Mesothelial cell of epicardium (in vitro differentiated cells): ENCODE measurements at regions not wholly inside any gene's neighbourhood (a gene's known extent, or its start where the extent isn't known, plus 50 kb on each side); places are given as distances from the start of the nearest gene placed in this dataset.

Source experiments
- DNase-seq, 2 experiments: peaks; one replicate each; pipeline ENCODE4 v3.0.0; 2021; ENCODE audit warnings: low spot score in 2 of 2; ENCODE audit not compliant: unreplicated experiment in 2 of 2
- H3K27ac Mint-ChIP-seq: 2 replicates; pipeline ENCODE4 v1.8.0; 2021; ENCODE audit warnings: mixed read lengths
- H3K27me3 Mint-ChIP-seq: 2 replicates; pipeline ENCODE4 v1.8.0; 2021; ENCODE audit warnings: low read depth, mixed read lengths
- H3K36me3 Mint-ChIP-seq: 2 replicates; pipeline ENCODE4 v1.8.0; 2021; ENCODE audit warnings: mixed read lengths
- H3K4me1 Mint-ChIP-seq: 2 replicates; pipeline ENCODE4 v1.8.0; 2021; ENCODE audit warnings: mixed read lengths
- H3K4me3 Mint-ChIP-seq: 2 replicates; pipeline ENCODE4 v1.8.0; 2021; ENCODE audit warnings: mild to moderate bottlenecking, moderate library complexity, mixed read lengths
- H3K9me3 Mint-ChIP-seq: 2 replicates; pipeline ENCODE4 v1.8.0; 2021; ENCODE audit warnings: mixed read lengths
- TF ChIP-seq, protein P1 (sequence below): fragments of 200-600 bp; sonication (generic); IDR thresholded peaks from one replicate; pipeline ENCODE4 v1.5.0; 2021; ENCODE audit warnings: antibody characterized with exemption; ENCODE audit not compliant: unreplicated experiment

DNA sequence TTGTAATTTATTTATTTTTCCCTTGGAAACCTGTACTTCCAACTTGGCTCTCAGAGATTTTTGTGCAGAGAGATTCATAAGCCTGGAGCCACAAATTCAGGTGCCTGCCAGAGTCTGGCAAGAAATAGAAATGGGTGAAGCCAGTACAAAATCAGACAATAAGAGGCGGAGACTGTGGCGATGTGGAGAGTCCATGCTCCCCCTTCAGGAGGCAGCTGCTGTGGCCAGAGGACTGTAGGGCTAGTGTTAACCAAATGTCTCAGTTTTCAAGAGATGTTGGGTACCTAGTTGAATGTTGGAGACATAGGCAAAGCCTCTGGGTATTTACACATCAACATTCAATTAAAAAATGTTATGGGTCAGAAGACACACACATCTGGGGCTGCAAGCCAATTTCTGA lies 208.6 kb downstream of the PSAT1 start:
- Mint-ChIP-seq H3K27ac (no peak overlapping the region), H3K27me3 (peaks cover 1% of the 10 kb centered on the region), H3K9me3 (no peaks in the 10 kb centered on the region), H3K36me3 (no peaks in the 10 kb centered on the region), H3K4me3 (no peak overlapping the region), H3K4me1 (no peaks in the 10 kb centered on the region)
- DNase-seq: no peak
- TF ChIP-seq, protein P1, sequence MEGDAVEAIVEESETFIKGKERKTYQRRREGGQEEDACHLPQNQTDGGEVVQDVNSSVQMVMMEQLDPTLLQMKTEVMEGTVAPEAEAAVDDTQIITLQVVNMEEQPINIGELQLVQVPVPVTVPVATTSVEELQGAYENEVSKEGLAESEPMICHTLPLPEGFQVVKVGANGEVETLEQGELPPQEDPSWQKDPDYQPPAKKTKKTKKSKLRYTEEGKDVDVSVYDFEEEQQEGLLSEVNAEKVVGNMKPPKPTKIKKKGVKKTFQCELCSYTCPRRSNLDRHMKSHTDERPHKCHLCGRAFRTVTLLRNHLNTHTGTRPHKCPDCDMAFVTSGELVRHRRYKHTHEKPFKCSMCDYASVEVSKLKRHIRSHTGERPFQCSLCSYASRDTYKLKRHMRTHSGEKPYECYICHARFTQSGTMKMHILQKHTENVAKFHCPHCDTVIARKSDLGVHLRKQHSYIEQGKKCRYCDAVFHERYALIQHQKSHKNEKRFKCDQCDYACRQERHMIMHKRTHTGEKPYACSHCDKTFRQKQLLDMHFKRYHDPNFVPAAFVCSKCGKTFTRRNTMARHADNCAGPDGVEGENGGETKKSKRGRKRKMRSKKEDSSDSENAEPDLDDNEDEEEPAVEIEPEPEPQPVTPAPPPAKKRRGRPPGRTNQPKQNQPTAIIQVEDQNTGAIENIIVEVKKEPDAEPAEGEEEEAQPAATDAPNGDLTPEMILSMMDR: no peak

DNA sequence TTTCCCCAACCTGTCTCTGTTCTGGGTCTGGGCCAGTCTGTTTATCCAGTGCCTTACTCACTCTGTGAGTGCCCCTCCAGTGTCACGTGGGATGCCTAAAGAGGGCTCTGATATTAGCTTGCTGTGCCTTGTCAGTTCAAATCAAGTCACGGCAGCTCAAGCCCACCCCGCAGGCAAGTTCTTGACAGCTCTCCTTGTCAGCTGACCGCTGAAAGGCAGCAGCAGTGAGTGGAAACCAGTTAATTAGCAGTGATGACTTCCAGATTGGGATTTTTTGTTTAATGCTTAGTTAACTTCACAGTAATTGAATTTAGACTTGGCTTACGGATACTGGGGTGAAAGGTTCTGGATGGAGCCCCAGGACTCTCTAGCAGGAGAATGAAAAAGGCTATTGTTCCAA lies 210.1 kb downstream of the PSAT1 start:
- TF ChIP-seq, protein P1: no peak
- Mint-ChIP-seq H3K27me3 (peaks cover 1% of the 10 kb centered on the region), H3K36me3 (no peaks in the 10 kb centered on the region), H3K9me3 (peaks cover 4% of the 10 kb centered on the region), H3K4me3 (no peak overlapping the region), H3K4me1 (no peaks in the 10 kb centered on the region), H3K27ac (no peak overlapping the region)
- DNase-seq: no peak

DNA sequence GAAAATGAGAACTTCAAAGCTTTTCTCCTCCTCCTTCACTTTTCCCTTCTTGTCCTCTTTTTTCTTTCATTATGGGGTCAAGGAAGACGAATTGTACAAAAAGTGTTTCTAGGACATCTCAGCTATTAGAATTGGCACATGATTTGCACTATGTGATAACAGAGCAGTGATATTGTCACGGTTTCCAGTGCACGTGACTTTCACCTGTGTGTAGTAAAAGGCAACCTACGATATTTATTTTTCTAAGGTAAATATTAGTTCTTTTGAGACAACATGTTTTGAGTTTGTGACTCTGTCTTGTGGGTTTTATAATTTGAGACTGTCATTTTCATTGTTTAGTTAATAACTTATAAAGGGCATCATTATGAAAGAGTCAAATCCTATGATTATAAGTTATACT lies 213.1 kb downstream of the PSAT1 start:
- Mint-ChIP-seq H3K4me3 (no peak overlapping the region), H3K27me3 (peaks cover 1% of the 10 kb centered on the region), H3K36me3 (no peaks in the 10 kb centered on the region), H3K4me1 (no peaks in the 10 kb centered on the region), H3K9me3 (peaks cover 17% of the 10 kb centered on the region), H3K27ac (no peak overlapping the region)
- no peak for DNase-seq
- TF ChIP-seq, protein P1: no peak

DNA sequence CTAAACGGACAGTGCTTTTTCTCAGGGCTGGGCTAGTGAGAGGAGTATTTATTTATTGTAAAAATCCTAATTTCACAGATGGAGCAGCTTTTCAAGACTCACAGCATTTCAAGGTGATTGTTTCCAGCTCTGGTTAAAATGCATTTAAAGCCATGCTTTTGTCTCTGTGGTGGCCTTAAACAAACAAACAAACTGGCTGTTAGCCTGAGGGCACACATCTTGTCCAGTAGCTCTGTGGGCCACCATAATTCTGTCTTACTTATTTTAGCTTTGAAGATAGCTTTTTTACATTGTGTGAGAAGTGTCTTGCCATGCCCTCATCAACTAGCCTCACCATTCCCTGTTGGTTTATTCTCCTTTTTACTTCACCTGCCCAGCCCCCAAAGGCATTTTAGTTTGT lies 218.2 kb downstream of the PSAT1 start:
- TF ChIP-seq, protein P1: no peak
- Mint-ChIP-seq H3K9me3 (peaks cover 49% of the 10 kb centered on the region), H3K4me3 (no peak overlapping the region), H3K4me1 (no peaks in the 10 kb centered on the region), H3K36me3 (peaks cover 1% of the 10 kb centered on the region), H3K27ac (no peak overlapping the region), H3K27me3 (no peaks in the 10 kb centered on the region)
- DNase-seq: no peak

DNA sequence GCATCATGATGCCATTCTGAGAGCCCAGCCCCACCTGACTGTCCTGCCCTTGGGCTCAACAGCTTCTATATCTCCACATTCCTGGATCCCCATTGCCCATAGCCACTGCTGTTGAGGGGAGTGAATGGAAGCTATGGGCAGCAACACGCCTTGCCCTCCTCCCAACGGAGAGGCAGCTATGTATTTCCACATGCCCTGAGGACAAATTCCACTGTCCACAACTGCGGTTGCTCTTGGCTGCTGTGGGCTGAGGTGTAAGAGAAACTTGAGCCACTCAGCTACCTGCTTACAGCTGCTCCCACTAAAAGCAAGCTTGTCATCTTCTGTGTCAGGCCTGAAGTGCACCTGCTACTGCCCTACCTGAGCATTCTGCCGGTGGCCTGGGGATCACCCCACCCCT lies 222.9 kb downstream of the PSAT1 start:
- Mint-ChIP-seq H3K9me3 (peaks cover 61% of the 10 kb centered on the region), H3K4me1 (no peaks in the 10 kb centered on the region), H3K27ac (no peak overlapping the region), H3K27me3 (no peaks in the 10 kb centered on the region), H3K4me3 (no peak overlapping the region), H3K36me3 (peaks cover 13% of the 10 kb centered on the region)
- TF ChIP-seq, protein P1: no peak
- DNase-seq: no peak

DNA sequence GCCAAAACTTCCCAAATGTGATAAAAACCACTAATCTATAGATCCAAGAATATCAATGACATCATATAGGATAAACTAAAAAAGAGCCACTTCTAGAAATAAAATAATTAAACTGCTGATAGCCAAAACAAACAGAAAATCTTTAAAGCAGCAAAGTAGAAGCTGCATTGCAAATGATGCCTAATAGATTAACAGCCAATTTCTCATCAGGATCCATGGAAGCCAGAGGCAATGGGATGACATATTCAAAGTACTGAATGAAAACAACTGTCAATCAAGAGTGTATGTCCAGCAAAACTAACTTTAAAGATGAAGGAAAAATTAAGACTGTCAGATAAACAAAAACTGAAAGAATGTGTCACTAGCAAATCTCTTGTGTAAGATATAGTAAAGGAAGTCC lies 224.8 kb downstream of the PSAT1 start:
- Mint-ChIP-seq H3K27ac (no peak overlapping the region), H3K4me1 (no peaks in the 10 kb centered on the region), H3K9me3 (peaks cover 54% of the 10 kb centered on the region), H3K27me3 (no peaks in the 10 kb centered on the region), H3K4me3 (no peak overlapping the region), H3K36me3 (peaks cover 13% of the 10 kb centered on the region)
- DNase-seq: no peak
- TF ChIP-seq, protein P1: no peak
